Gastrocnemius medialis (tissue), 4 donors: ENCODE measurements at regions not wholly inside any gene's neighbourhood (a gene's known extent, or its start where the extent isn't known, plus 50 kb on each side); places are given as distances from the start of the nearest gene placed in this dataset.

Experiments
- CTCF ChIP-seq, 5 experiments: fragments of 450-650 bp in 3 of 5; fragments of 200-600 bp in 2 of 5; sonication (generic) in 2 of 5; IDR thresholded peaks in 4 of 5; conservative IDR thresholded peaks in 1 of 5; 1 replicate in 4 of 5; 2 replicates in 1 of 5; pipeline ENCODE4 v1.5.1; 2016 to 2019; ENCODE audit warnings: antibody characterized with exemption in 5 of 5, mild to moderate bottlenecking in 3 of 5, moderate library complexity in 3 of 5
- POLR2A ChIP-seq, 2 donors: fragments of 450-650 bp; IDR thresholded peaks; one replicate each; pipeline ENCODE4 v1.6.1; 2017; ENCODE audit warnings: antibody characterized with exemption in 2 of 2, mild to moderate bottlenecking in 2 of 2, moderate library complexity in 2 of 2

- no peak for TF ChIP-seq CTCF (IDR thresholded peaks at IDR 0.05 in 4 of 5, conservative IDR thresholded peaks at IDR 0.05 in 1 of 5)
- no peak for TF ChIP-seq POLR2A (IDR thresholded peaks at IDR 0.05)
Observed at GRCh38 chr2:191615596-191615995, 62.3 kb upstream of the NABP1 start.
